HEK293 (cell line): ENCODE measurements at regions not wholly inside any gene's neighbourhood (a gene's known extent, or its start where the extent isn't known, plus 50 kb on each side); places are given as distances from the start of the nearest gene placed in this dataset.

Experiments used
- CTCF ChIP-seq: fragments of 450-650 bp; formaldehyde crosslinking; IDR thresholded peaks from 2 replicates; pipeline ENCODE4 v1.5.1; 2016; ENCODE audit warnings: missing biosample characterization, missing genetic modification characterization
- PRDM4 ChIP-seq: fragments of 450-650 bp; formaldehyde crosslinking; IDR thresholded peaks from 2 replicates; pipeline ENCODE4 v1.5.1; 2017; ENCODE audit warnings: missing biosample characterization, missing genetic modification characterization
- ZNF239 ChIP-seq: fragments of 450-650 bp; formaldehyde crosslinking; IDR thresholded peaks from 2 replicates; pipeline ENCODE4 v1.5.1; 2016; ENCODE audit warnings: missing biosample characterization, missing genetic modification characterization
- ZNF292 ChIP-seq: fragments of 450-650 bp; formaldehyde crosslinking; IDR thresholded peaks from 2 replicates; pipeline ENCODE4 v1.5.1; 2016; ENCODE audit warnings: low read depth, missing biosample characterization, missing genetic modification characterization, borderline replicate concordance

GRCh38 chr1:218953386-218953785 is 220.3 kb upstream of the LYPLAL1 start:
- TF ChIP-seq CTCF (tag by site-specific recombination) (no peak), PRDM4 (tag by site-specific recombination) (no peak), ZNF239 (no peak), ZNF292 (tag by site-specific recombination) (no peak)
